Erythroblast (primary cell): ENCODE measurements at regions not wholly inside any gene's neighbourhood (a gene's known extent, or its start where the extent isn't known, plus 50 kb on each side); places are given as distances from the start of the nearest gene placed in this dataset.
A peak's percentile ranks its signal among the peaks of the same experiment; 100 is the strongest.

Source experiments
- DNase-seq, 2 experiments: peaks; one replicate each; lab custom pipeline; 2025; lab: John Stamatoyannopoulos, UW
- GATA1 ChIP-seq: IDR thresholded peaks from 2 replicates; pipeline ENCODE4 v1.6.1; 2011; ENCODE audit warnings: low read depth, mild to moderate bottlenecking, control low read depth, low read length, moderate library complexity
- POLR2A ChIP-seq: IDR thresholded peaks from 2 replicates; pipeline ENCODE4 v1.6.1; 2011; ENCODE audit warnings: mild to moderate bottlenecking, low read length

DNA sequence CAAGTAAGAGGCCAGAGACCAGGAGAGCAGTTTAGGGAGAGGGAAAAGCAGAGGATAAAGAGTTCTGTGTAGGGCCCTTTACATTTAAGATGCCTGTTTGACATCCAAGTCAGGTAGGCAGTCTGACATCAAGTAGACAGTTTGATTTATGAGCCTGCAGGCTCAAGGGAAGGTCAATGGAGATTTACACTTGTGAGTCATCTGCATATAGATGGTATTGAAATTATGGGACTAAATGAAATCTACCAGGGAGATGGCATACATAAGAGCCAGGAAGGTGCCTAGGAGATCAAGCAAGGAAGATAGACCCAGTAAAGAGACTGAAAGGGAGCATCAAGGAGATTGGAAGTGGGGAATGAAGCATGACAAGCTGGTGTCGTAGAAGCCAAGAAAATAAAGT lies 212.4 kb upstream of the PKDCC start:
- TF ChIP-seq GATA1 = no peak
- DNase-seq = no peak

DNA sequence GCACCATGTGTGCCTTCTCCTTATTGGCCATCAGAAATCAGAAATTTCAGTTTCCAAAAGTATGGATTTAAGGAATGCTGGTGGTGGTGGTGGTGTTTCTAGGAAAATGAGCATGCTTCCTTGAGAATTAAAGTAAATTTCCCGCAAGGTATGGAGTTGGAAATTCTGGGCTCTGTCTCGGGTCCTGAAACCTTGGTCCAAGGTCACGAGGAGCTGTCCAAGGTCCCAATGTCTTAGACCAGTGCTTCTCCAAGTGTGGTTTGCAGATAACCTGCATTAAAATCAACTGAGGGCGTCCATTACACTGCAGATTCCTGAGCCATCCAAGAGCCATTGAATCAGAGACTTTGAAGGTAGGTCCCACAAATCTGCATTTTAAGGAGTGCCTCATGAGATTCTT lies 210.9 kb upstream of the PKDCC start:
- DNase-seq = peak; percentile 36 to 44
- no peak for TF ChIP-seq GATA1
- no peak for TF ChIP-seq POLR2A

DNA sequence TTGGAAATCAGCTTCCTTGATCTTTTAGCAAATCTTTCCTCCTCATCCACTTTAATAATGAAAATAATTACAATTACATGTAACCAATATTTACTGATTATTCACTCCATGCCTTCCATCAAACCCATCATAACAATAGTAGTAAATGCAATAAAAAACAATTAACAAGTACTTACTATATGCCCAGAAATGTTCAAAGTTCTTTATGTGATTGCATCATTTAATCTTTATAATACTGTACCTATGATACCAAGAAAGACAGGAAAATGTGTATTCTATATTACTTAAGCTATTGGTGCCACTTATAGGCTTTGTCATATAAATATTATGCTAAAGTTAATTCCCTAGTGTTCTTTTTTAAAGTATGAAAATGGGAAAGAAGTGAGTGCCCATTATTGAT lies 210.2 kb upstream of the PKDCC start:
- DNase-seq = no peak
- TF ChIP-seq GATA1 (no peak), POLR2A (no peak)

DNA sequence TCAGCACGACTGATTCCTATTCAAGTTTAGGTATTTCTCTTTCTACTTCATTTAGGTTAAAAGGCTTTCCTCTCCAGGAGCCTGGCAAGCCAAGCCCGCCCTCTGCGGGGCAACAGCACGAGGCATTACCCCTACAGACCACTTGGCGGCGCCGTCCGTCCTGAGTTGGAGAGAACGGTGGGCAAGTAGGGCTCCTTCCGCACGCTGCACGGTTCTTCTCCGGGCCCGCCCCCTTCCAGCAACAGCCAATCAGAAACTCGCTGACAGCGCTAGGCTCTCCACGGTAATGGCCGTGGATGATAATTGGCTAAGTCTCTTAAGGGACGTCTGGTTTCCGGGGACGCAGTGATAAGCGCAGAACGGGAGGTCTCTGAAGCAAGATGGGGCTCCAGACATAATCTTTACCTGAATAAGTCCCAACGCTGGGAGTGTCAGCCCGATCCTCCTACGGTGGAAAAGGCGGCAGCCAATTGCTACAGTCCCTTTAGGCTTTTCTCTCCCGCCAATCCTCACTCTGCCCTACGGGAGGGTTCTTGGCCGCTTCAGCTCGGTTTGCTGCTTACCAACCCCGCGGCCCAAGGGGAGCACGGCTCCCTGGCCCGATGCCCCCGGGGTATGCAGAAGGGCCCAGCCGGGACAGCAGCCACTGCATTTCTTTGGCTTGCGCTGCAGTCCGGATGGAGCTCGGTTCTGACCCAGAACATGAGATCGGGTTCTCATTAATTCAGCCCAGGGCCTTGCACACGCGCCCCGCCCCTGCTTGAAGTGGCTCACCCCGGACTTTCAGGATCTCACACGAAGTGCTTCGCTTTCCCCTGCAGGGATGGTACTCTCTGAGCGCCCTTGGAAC lies 206.9 kb upstream of the PKDCC start:
- no peak for TF ChIP-seq GATA1
- peak; percentile 96 to 97 for DNase-seq

DNA sequence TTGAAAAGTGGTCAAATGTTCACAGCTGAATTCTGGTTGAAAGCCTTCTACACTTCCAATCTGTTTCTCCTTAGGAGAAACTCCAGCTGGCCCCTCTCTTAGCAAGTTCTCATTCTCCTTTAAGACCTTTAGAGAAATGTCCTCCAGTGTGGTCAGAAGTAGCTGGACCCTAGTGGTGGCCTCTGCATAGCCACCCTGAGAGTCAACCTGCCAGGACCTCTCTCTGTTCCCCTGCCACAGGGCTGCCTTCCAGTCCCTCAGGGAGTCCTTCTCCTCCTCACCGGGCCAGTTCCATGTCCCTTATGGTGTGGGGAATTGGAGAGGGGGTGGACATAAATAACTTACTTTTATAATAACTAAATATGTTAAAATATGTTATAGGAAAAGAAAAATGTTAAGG lies 200.9 kb upstream of the PKDCC start:
- DNase-seq = no peak
- TF ChIP-seq GATA1 (no peak), POLR2A (no peak)

DNA sequence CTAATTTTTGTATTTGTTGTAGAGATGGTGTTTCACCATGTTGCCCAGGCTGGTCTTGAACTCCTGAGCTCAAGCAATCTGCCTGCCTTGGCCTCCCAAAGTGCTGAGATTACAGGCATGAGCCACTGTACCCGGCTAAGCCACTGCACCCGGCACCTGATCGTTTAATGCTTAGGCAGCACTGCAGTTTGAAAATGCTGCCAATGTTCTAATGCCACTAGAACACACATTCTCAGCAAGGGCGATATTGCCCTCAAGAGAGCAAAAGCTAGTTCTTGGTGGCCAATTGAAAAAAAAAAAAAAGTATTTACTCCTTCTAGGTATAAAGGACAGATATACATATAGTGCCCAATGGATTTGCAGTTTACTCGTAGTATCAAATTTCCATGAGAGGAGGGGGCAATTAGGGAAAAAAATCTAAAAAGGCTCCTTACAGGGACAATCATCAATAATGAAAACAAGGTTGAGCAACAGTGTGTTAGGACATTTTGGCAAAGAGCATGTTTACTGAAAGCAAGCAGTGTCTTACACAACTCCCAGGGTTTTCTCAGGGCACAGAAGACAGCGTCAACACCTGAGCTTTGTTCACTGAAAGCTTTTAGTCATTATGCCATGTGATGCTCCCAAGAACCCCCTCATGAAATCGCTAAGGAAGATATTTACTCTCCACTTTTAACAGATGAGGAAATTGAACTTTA lies 199.9 kb upstream of the PKDCC start:
- TF ChIP-seq GATA1 = no peak
- no peak for TF ChIP-seq POLR2A
- DNase-seq = no peak

DNA sequence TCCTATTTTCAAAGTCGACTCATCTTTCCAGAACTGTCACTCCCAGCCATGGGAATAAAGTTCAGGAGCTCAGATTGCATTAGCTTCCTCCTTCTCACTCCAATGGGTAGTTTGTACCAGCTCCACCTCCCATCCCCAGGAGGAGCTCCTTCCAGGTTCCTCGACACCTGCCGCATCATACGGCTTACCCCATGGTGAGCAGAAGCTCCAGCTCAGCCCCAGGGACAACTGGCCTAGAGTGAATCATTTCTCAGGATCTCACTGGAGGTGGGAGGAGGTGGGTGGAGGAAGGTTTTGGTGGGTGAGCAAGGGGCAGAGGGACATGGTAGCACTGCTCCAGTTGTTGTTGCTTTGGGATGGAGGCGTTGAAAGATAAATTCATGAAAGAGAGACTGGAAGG lies 196.3 kb upstream of the PKDCC start:
- no peak for DNase-seq
- TF ChIP-seq POLR2A (no peak), GATA1 (no peak)

DNA sequence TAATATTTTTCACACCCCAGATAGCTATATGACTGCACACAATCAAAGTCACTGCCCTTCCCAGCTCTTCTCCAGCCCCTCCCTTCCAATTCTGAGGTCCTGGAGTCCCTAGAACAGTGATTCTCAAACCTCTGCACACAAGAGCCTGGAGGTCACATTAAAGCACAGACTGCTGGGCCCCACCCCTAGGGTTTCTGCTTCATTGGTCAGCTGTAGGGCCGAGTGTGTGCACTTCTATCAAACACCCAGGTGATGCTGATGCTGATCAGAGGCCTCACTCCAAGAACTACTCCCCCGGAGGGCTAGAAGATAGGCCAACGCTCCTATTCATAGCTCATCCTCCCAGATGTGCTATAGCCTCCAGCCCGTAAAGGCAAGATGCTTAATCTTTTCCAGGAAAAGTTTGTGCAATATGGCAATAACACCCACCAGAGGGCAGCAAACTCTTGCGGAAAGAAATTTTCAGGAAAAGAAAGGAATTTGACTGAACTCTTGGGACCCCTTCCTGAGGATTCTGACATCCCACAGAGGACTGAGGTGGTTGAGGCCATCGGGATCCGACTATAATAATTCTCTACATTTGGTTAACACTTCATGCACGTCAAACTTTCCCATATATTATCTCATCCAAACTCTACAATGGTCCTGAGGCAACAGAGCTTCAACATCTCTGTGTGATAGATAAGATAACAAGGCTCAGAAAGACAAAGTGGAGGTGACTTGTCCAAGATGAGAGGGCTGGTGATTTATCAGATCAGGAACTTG lies 194.2 kb upstream of the PKDCC start:
- TF ChIP-seq POLR2A (no peak), GATA1 (no peak)
- DNase-seq = peak; percentile 23 to 63

DNA sequence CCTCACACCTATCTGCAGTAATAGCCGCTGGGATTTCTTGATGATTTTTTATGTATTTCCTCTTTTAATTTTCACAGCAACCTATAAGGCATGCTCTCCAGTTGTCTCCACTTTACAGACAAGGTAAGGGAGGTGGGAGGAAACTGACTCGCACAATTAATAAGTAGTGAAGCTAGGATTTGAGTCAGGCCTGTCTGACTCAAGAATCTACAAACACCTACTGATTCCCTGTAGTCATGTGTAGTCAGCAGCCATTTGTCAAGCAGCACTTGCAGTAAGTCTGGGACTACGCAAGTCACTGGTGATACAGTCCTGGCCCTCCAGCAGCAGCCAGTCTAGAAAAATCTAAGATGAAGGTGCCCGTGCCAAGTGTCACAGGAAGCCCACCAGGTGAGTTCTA lies 193.6 kb upstream of the PKDCC start:
- no peak for DNase-seq
- TF ChIP-seq GATA1 (no peak), POLR2A (no peak)

DNA sequence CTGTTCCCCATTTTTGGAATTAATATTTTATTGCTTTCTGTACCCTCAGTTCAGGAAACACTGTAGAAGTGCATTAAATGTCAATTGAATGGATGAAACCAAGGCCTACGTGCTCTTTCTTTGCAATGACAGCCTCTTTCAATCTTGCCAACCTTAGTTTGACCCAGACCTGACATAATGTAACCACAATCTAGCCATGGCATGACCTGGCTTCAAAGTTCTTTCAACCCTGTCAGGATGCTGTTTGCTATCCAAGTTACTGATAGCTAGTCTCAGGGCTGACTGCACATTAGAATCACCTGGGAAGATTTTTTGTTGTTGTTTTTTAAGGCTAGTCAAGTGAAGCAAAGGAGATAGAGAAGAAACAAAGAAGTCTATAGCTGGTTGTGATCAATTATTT lies 190.9 kb upstream of the PKDCC start:
- DNase-seq = no peak

DNA sequence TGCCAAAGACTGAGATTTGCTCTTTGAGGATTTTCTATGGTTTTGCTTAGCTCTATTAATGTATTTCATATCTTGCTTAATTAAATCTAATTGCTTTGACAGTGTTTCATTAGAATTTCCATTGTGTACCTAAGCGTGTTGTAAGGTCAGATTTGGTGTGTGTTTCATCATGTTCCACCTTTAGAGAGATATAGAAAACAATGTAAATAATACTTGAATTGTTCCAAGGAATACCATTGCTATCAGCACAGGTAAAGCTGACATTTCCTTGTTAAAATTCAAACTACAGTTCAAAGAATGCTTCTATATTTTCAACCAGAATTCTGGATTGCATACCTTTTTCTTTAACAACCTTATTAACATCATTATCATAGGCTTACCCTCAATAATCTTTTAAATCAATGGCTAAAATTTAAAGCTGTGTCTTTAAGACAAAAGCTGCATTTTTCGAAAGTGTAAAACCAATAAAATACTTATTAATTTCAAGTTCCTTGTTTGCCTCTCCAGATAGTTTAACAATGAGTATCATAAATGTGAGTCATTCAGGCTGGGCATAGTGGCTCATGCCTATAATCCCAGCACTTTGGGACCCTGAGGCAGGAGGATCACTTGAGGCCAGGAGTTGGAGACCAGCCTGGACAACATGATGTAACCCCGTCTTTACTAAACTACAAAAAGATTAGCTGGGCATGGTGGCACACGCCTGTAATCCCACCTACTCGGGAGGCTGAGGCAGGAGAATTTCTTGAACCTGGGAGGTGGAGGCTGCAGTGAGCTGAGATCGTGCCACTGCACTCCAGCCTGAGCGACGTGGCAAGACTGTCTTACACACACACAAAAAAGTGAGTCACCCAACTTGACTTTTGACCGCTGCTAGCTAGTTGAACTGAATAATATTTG lies 188.0 kb upstream of the PKDCC start:
- no peak for TF ChIP-seq POLR2A
- no peak for TF ChIP-seq GATA1
- DNase-seq = no peak

More for the DNA sequence above, 190.9 kb upstream of the PKDCC start:
- TF ChIP-seq POLR2A (no peak), GATA1 (no peak)

DNA sequence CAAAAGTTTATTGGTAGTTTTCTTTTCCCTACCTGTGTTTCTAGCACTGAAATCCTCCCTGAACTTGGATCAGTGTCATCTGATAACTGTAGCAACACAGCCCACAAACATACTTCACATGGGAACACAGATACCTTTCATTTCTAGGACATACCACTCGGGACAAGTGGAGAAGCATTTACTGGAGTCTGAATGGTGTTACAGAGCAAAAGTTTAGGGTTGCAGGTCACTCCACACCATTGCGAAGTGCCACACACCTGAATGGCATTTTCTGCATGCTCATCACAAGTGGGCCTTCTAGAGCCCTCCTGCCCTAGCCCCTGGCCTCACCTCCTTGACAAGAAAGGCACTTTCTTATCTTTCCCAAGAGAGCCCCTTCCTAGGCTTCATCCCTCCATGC lies 184.8 kb upstream of the PKDCC start:
- TF ChIP-seq POLR2A = no peak
- TF ChIP-seq GATA1 = no peak
- no peak for DNase-seq

DNA sequence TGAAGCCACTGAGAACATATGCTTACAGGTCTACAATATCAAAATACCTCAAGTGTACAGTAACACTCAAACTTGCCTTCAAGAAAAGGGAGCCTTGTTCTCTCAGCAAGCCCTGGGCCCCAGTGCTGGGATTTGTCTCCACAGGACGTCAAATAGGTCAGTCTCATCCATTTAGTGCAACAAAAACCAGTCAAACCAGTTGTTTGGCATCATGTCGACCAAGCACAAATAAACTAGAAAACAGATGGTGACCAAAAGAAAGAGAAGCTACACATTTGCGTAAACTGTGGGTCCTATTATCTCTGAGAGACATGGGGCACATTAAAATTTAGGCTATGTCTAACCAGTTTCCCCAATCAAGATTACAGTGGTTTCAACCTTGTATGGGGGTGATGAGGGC lies 182.6 kb upstream of the PKDCC start:
- TF ChIP-seq GATA1 = no peak
- no peak for TF ChIP-seq POLR2A

DNA sequence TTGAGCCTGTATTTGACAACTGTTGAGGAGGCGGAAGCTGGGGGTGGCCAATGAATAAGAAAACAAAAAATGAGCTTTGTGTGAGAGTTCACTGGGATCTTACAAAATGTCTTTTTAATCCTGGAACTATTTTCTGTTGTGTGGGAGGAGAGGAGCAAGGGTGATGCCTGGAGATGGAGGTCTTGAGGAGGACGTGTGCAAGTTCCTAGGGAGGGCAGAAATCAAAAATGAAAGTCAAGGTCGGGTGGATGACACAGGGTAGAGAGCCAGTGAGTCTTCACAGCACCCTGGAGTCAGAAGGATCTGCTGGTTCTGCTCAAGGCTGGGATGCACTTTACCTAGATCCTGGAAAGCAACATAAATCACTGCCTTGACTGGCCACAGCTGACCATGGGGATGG lies 180.3 kb upstream of the PKDCC start:
- no peak for TF ChIP-seq GATA1
- TF ChIP-seq POLR2A = no peak
- no peak for DNase-seq

More for the DNA sequence above, 182.6 kb upstream of the PKDCC start:
- DNase-seq = no peak
